ENCODE measurements at regions not wholly inside any gene's neighbourhood (a gene's known extent, or its start where the extent isn't known, plus 50 kb on each side); places are given as distances from the start of the nearest gene placed in this dataset.

- TF ChIP-seq, protein P1, sequence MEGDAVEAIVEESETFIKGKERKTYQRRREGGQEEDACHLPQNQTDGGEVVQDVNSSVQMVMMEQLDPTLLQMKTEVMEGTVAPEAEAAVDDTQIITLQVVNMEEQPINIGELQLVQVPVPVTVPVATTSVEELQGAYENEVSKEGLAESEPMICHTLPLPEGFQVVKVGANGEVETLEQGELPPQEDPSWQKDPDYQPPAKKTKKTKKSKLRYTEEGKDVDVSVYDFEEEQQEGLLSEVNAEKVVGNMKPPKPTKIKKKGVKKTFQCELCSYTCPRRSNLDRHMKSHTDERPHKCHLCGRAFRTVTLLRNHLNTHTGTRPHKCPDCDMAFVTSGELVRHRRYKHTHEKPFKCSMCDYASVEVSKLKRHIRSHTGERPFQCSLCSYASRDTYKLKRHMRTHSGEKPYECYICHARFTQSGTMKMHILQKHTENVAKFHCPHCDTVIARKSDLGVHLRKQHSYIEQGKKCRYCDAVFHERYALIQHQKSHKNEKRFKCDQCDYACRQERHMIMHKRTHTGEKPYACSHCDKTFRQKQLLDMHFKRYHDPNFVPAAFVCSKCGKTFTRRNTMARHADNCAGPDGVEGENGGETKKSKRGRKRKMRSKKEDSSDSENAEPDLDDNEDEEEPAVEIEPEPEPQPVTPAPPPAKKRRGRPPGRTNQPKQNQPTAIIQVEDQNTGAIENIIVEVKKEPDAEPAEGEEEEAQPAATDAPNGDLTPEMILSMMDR (IDR thresholded peaks at IDR 0.05), result no peak
Measured at GRCh38 chr2:220420820-220421219, 793.4 kb downstream of the SLC4A3 start.

GRCh38 chr2:220422676-220423075 lies 795.2 kb downstream of the SLC4A3 start:
- TF ChIP-seq, protein P1 (IDR thresholded peaks at IDR 0.05), result no peak

DNA sequence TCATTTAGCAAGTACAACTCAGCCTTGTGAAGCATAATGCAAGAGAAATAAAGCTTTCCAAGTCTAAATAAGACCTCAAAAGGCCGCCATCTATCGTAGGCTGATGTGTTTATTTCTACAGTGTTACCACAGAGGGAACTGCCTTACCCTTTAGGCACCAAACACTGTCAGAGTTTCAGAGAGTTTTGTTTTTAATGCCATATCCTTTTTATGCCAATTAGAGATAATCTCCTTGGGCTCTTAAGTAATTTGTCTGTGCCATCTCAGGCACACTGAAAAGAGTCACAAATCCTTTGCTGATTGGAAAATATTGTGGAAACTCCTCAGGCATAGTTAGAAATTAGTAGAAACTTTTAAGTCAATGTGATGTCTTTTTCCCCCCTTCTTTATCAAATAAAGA lies 797.1 kb downstream of the SLC4A3 start:
- TF ChIP-seq, protein P1 (IDR thresholded peaks at IDR 0.05), result no peak

- TF ChIP-seq, protein P1 (IDR thresholded peaks at IDR 0.05), result no peak
Measured at GRCh38 chr2:220432645-220433044, 805.2 kb downstream of the SLC4A3 start.

DNA sequence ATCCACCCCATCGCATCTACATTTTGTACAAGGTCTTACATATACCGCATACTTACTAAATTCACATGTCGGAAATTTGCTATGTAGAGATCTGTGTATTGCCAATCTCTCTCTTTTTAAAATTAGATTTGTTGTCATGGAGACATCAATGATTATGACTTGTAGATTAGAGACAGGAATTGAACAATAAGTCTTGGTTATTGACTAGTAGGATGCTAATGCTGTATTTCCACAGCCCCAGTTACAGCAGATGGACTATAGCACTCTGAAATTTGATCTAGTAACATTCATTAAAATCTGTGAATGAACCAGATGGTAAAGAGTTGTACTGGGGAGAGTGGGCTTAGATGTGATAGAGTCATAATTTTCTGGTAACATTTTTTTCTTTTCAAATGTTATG lies 805.7 kb downstream of the SLC4A3 start:
- TF ChIP-seq, protein P1 (IDR thresholded peaks at IDR 0.05), result no peak

GRCh38 chr2:220434385-220434784 lies 807.0 kb downstream of the SLC4A3 start:
- TF ChIP-seq, protein P1 (IDR thresholded peaks at IDR 0.05), result no peak

DNA sequence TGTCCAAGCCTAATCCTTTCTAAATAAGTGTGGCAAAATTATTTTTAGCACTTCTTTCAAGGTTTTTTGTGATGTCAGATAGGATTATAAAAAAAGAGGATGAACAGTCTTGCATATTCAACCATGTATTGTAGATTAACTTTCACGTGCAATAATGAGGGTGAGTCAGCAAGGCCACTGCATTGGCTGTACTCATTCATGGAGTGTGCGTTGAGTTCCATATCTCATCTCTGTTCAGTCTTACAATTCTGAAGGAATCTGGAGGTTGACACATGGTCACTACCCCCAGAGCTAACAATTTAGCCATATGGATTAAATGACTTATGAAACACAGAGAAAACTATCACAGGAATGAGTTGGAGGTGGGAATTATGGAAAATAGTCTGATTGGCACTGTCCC lies 810.5 kb downstream of the SLC4A3 start:
- TF ChIP-seq, protein P1 (IDR thresholded peaks at IDR 0.05), result no peak

GRCh38 chr2:220440731-220441130 lies 813.3 kb downstream of the SLC4A3 start:
- TF ChIP-seq, protein P1 (IDR thresholded peaks at IDR 0.05), result no peak

Measured in LNCAP (cell line).